GM23248 (cell line): ENCODE measurements at regions not wholly inside any gene's neighbourhood (a gene's known extent, or its start where the extent isn't known, plus 50 kb on each side); places are given as distances from the start of the nearest gene placed in this dataset.
"Not testable (repeated sequence)": the region's sequence is repeated elsewhere in the genome, so short reads cannot be mapped to it uniquely, and the experiment has no call there.

Experiments
- DNase-seq: peaks from one replicate; pipeline ENCODE4 v3.0.0-alpha.2; 2015
- H2AFZ ChIP-seq: fragments of 200-600 bp; sonication (generic); 2 replicates; pipeline ENCODE4 v1.6.1; 2016; ENCODE audit warnings: antibody characterized with exemption
- H3F3A ChIP-seq: fragments of 200-600 bp; sonication (generic); 2 replicates; pipeline ENCODE4 v1.6.1; 2016; ENCODE audit warnings: mild to moderate bottlenecking, antibody characterized with exemption, mixed run types; ENCODE audit not compliant: insufficient read depth
- H3K27ac ChIP-seq: fragments of 200-600 bp; sonication (generic); 2 replicates; pipeline ENCODE4 v1.5.1; 2016; ENCODE audit warnings: mild to moderate bottlenecking
- H3K27me3 ChIP-seq: fragments of 200-600 bp; sonication (generic); replicated peaks from 2 replicates; pipeline ENCODE4 v1.6.1; 2016; ENCODE audit warnings: mild to moderate bottlenecking; ENCODE audit not compliant: insufficient read depth
- H3K36me3 ChIP-seq: fragments of 200-600 bp; sonication (generic); 2 replicates; pipeline ENCODE4 v1.6.1; 2016; ENCODE audit warnings: low read depth, mild to moderate bottlenecking
- H3K4me1 ChIP-seq: fragments of 200-600 bp; sonication (generic); 2 replicates; pipeline ENCODE4 v1.6.1; 2016; ENCODE audit warnings: mild to moderate bottlenecking; ENCODE audit not compliant: insufficient read depth
- H3K4me2 ChIP-seq: fragments of 200-600 bp; sonication (generic); one replicate; pipeline ENCODE4 v1.6.1; 2016; ENCODE audit warnings: mild to moderate bottlenecking; ENCODE audit not compliant: unreplicated experiment
- H3K4me3 ChIP-seq: fragments of 200-600 bp; sonication (generic); 2 replicates; pipeline ENCODE4 v1.5.1; 2016; ENCODE audit warnings: mild to moderate bottlenecking
- H3K79me2 ChIP-seq: fragments of 200-600 bp; sonication (generic); 2 replicates; pipeline ENCODE4 v1.6.1; 2016; ENCODE audit warnings: mild to moderate bottlenecking; ENCODE audit not compliant: insufficient read depth
- H3K9ac ChIP-seq: fragments of 200-600 bp; sonication (generic); 2 replicates; pipeline ENCODE4 v1.6.1; 2016; ENCODE audit warnings: mild to moderate bottlenecking
- H3K9me2 ChIP-seq: fragments of 200-600 bp; sonication (generic); 2 replicates; pipeline ENCODE4 v1.6.1; 2016; ENCODE audit warnings: mixed run types, mild to moderate bottlenecking, moderate library complexity; ENCODE audit not compliant: insufficient read depth
- H3K9me3 ChIP-seq: fragments of 200-600 bp; sonication (generic); one replicate; pipeline ENCODE4 v1.6.1; 2017; ENCODE audit warnings: low read depth
- H4K20me1 ChIP-seq: fragments of 200-600 bp; sonication (generic); 2 replicates; pipeline ENCODE4 v1.6.0; 2016; ENCODE audit not compliant: insufficient read depth
- EZH2 ChIP-seq: fragments of 200-600 bp; sonication (generic); IDR thresholded peaks from 2 replicates; pipeline ENCODE4 v1.6.1; 2018; ENCODE audit warnings: antibody characterized with exemption, mild to moderate bottlenecking; ENCODE audit not compliant: insufficient read depth, poor library complexity, severe bottlenecking
- EZH2phosphoT487 ChIP-seq: fragments of 200-600 bp; sonication (generic); IDR thresholded peaks from 2 replicates; pipeline ENCODE4 v1.6.1; 2018; ENCODE audit warnings: antibody characterized with exemption, moderate library complexity, mild to moderate bottlenecking, low read depth; ENCODE audit not compliant: insufficient read depth
- WGBS, 2 experiments: methylation state at CpG; one replicate each; pipeline ENCODE4 v1.1.6; 2015 to 2017; ENCODE audit warnings: low lambda C conversion rate in 2 of 2, low coverage in 1 of 2; ENCODE audit errors: missing lambda C conversion rate in 2 of 2; 5-methylcytosine and 5-hydroxymethylcytosine counted together
- in situ Hi-C: fragments of 300-500 bp; cut with MboI; formaldehyde crosslinking; loops from 2 replicates; pipeline ENCODE4 v1.15.0; 2020

GRCh38 chr7:93663561-93664299 is 89.2 kb upstream of the CALCR start:
- no peak overlapping the region for H2AFZ ChIP-seq
- H3K9me2 ChIP-seq, result no peaks in the 10 kb centered on the region
- H3K4me3 ChIP-seq, result no peak overlapping the region
- no peaks in the 10 kb centered on the region for H3K79me2 ChIP-seq
- no peaks in the 10 kb centered on the region for H3K9me3 ChIP-seq
- WGBS, 2 experiments, result 58 to 61% methylated on average over 10 to 11 of the region's 11 CpGs
- H3K4me1 ChIP-seq, result no peaks in the 10 kb centered on the region
- no peak overlapping the region for H3K4me2 ChIP-seq
- H3K9ac ChIP-seq, result no peak overlapping the region
- H3K27me3 ChIP-seq, result 0 out of 2 replicates have a peak, but pooled peaks cover 3% of the 10 kb centered on the region
- TF ChIP-seq EZH2, result no peak
- no peak for TF ChIP-seq EZH2phosphoT487
- no peak overlapping the region for H3K27ac ChIP-seq
- no peaks in the 10 kb centered on the region for H3F3A ChIP-seq
- no peak for DNase-seq
- in situ Hi-C loops, result no loop called here
- no peaks in the 10 kb centered on the region for H3K36me3 ChIP-seq
- no peaks in the 10 kb centered on the region for H4K20me1 ChIP-seq

GRCh38 chr7:93658163-93658562 is 83.6 kb upstream of the CALCR start:
- H3K9ac ChIP-seq, H3K27ac ChIP-seq, H3K4me2 ChIP-seq, H3F3A ChIP-seq, H3K79me2 ChIP-seq, H3K36me3 ChIP-seq, H3K27me3 ChIP-seq, H3K4me1 ChIP-seq, DNase-seq, H2AFZ ChIP-seq, H3K9me3 ChIP-seq, H3K9me2 ChIP-seq, H3K4me3 ChIP-seq, H4K20me1 ChIP-seq, in situ Hi-C loops: not testable (repeated sequence)
- 61 to 64% methylated on average over 3 of the region's 3 CpGs for WGBS, 2 experiments

- 0 to 4% methylated on average over 1 of the region's 1 CpG for WGBS, 2 experiments
- H3K9me3 ChIP-seq, result no peaks in the 10 kb centered on the region
- in situ Hi-C loops, result no loop called here
These were observed 77.2 kb upstream of the CALCR start for GRCh38 chr7:93651603-93652159.

GRCh38 chr7:93646538-93646937 is 72.0 kb upstream of the CALCR start:
- peaks cover 3% of the 10 kb centered on the region; the same call in 1 of the 2 replicates for H3K27me3 ChIP-seq
- TF ChIP-seq EZH2phosphoT487, result no peak
- no peak for TF ChIP-seq EZH2
- H3K9ac ChIP-seq, result no peak overlapping the region
- no peaks in the 10 kb centered on the region for H3K36me3 ChIP-seq
- no peaks in the 10 kb centered on the region for H3K9me3 ChIP-seq
- no peak overlapping the region for H3K4me2 ChIP-seq
- no peaks in the 10 kb centered on the region for H3F3A ChIP-seq
- in situ Hi-C loops, result no loop called here
- DNase-seq, result no peak
- H4K20me1 ChIP-seq, result no peaks in the 10 kb centered on the region
- no peak overlapping the region for H3K27ac ChIP-seq
- H2AFZ ChIP-seq, result no peak overlapping the region
- H3K4me1 ChIP-seq, result no peaks in the 10 kb centered on the region
- H3K4me3 ChIP-seq, result no peak overlapping the region
- H3K9me2 ChIP-seq, result no peaks in the 10 kb centered on the region
- 68 to 72% methylated on average over 1 of the region's 1 CpG for WGBS, 2 experiments
- no peaks in the 10 kb centered on the region for H3K79me2 ChIP-seq

More at GRCh38 chr7:93651603-93652159, 77.2 kb upstream of the CALCR start:
- DNase-seq, result no peak
- Histone ChIP-seq H2AFZ (no peak overlapping the region), H3K4me2 (no peak overlapping the region), H3K79me2 (no peaks in the 10 kb centered on the region), H3F3A (no peaks in the 10 kb centered on the region), H3K36me3 (no peaks in the 10 kb centered on the region), H3K9ac (no peak overlapping the region), H3K9me2 (no peaks in the 10 kb centered on the region; the same call in 1 of the 2 replicates), H3K27ac (no peak overlapping the region), H3K27me3 (peaks cover 3% of the 10 kb centered on the region; the same call in 1 of the 2 replicates), H3K4me1 (no peaks in the 10 kb centered on the region), H4K20me1 (no peaks in the 10 kb centered on the region), H3K4me3 (no peak overlapping the region)
- TF ChIP-seq EZH2 (no peak), EZH2phosphoT487 (no peak)
